Fibroblast of lung (primary cell): ENCODE measurements at regions not wholly inside any gene's neighbourhood (a gene's known extent, or its start where the extent isn't known, plus 50 kb on each side); places are given as distances from the start of the nearest gene placed in this dataset.
A peak's percentile ranks its signal among the peaks of the same experiment; 100 is the strongest.

ENCODE experiments used
- DNase-seq, 2 donors: peaks; one replicate each; pipeline versions ENCODE4 v3.0.0 to v3.0.0-alpha.2; 2010; ENCODE audit warnings: low read depth in 2 of 2
- H2AFZ ChIP-seq: 2 replicates; pipeline ENCODE4 v1.5.1; 2012; ENCODE audit warnings: low read length, control low read depth, inconsistent platforms
- H3K27ac ChIP-seq: 2 replicates; pipeline ENCODE4 v1.5.1; 2011; ENCODE audit warnings: low read length, control low read depth; ENCODE audit not compliant: insufficient read depth
- H3K27me3 ChIP-seq: 2 replicates; pipeline ENCODE4 v1.5.1; 2011; ENCODE audit warnings: mild to moderate bottlenecking, low read length; ENCODE audit not compliant: control insufficient read depth, insufficient read depth
- H3K36me3 ChIP-seq: 2 replicates; pipeline ENCODE4 v1.5.1; 2011; ENCODE audit warnings: low read length; ENCODE audit not compliant: control insufficient read depth, insufficient read depth
- H3K4me1 ChIP-seq: 2 replicates; pipeline ENCODE4 v1.5.1; 2011; ENCODE audit warnings: low read length; ENCODE audit not compliant: control insufficient read depth, insufficient read depth; ENCODE audit errors: extremely low read depth
- H3K4me2 ChIP-seq: 2 replicates; pipeline ENCODE4 v1.5.1; 2011; ENCODE audit warnings: low read length, control low read depth; ENCODE audit not compliant: insufficient read depth; ENCODE audit errors: extremely low read depth
- H3K4me3 ChIP-seq, 4 experiments: fragments of 200-600 bp in 1 of 4; sonication (generic) in 1 of 4; replicated peaks in 1 of 4; 2 replicates each; pipeline ENCODE4 v1.5.1; 2011 to 2016; ENCODE audit warnings: low read length in 4 of 4, low read depth in 3 of 4, mild to moderate bottlenecking in 3 of 4, control low read depth in 2 of 4, inconsistent platforms in 1 of 4, mixed read lengths in 1 of 4; ENCODE audit not compliant: insufficient read depth in 1 of 4; ENCODE audit errors: control extremely low read depth in 1 of 4
- H3K79me2 ChIP-seq: 2 replicates; pipeline ENCODE4 v1.5.1; 2012; ENCODE audit warnings: mild to moderate bottlenecking, low read length, inconsistent platforms; ENCODE audit not compliant: control insufficient read depth, insufficient read depth
- H3K9ac ChIP-seq: 2 replicates; pipeline ENCODE4 v1.5.1; 2011; ENCODE audit warnings: mild to moderate bottlenecking, low read length, control low read depth; ENCODE audit not compliant: insufficient read depth
- H3K9me3 ChIP-seq: 2 replicates; pipeline ENCODE4 v1.5.1; 2012; ENCODE audit warnings: low read depth, low read length; ENCODE audit not compliant: control insufficient read depth, insufficient read depth
- H4K20me1 ChIP-seq: 2 replicates; pipeline ENCODE4 v1.5.1; 2011; ENCODE audit warnings: low read length; ENCODE audit not compliant: control insufficient read depth, insufficient read depth; ENCODE audit errors: extremely low read depth
- CTCF ChIP-seq, 2 donors: IDR thresholded peaks in 1 of 2; conservative IDR thresholded peaks in 1 of 2; 1 replicate in 1 of 2; 2 replicates in 1 of 2; pipeline ENCODE4 v1.5.1; 2011 to 2012; ENCODE audit warnings: low read length in 2 of 2, control low read depth in 1 of 2, inconsistent platforms in 1 of 2, low read depth in 1 of 2, mild to moderate bottlenecking in 1 of 2
- EZH2 ChIP-seq: IDR thresholded peaks from 2 replicates; pipeline ENCODE4 v1.5.1; 2012; ENCODE audit warnings: low read length, control low read depth, mild to moderate bottlenecking; ENCODE audit errors: missing control alignments

- Histone ChIP-seq H3K79me2 (no peaks in the 10 kb centered on the region), H3K36me3 (no peaks in the 10 kb centered on the region)
These were observed 54.2 kb upstream of the MCTP2 start for GRCh38 chr15:94177112-94177511.

GRCh38 chr15:94175420-94175819, 55.9 kb upstream of the MCTP2 start:
- no peak overlapping the region for H2AFZ ChIP-seq
- no peaks in the 10 kb centered on the region for H3K9me3 ChIP-seq
- no peak overlapping the region for H3K4me2 ChIP-seq

More at GRCh38 chr15:94177112-94177511, 54.2 kb upstream of the MCTP2 start:
- H3K9me3 ChIP-seq = no peaks in the 10 kb centered on the region
- no peaks in the 10 kb centered on the region for H3K4me1 ChIP-seq
- H3K4me3 ChIP-seq = no peak overlapping the region
- no peak overlapping the region for H3K9ac ChIP-seq
- TF ChIP-seq EZH2 = no peak
- no peak for TF ChIP-seq CTCF (conservative IDR thresholded peaks at IDR 0.05 in 1 of 2, IDR thresholded peaks at IDR 0.05 in 1 of 2; ENCODE audit: low read depth in 1 of 2, low read length in 2 of 2)
- H3K27ac ChIP-seq = no peak overlapping the region
- no peak overlapping the region for H3K4me2 ChIP-seq
- no peak overlapping the region for H2AFZ ChIP-seq
- DNase-seq = peak in 1 of 2 donors; percentile 13
- H3K27me3 ChIP-seq = no peaks in the 10 kb centered on the region
- no peaks in the 10 kb centered on the region for H4K20me1 ChIP-seq

GRCh38 chr15:94174399-94174802, 57.0 kb upstream of the MCTP2 start:
- Histone ChIP-seq H3K4me2 (no peak overlapping the region), H3K79me2 (no peaks in the 10 kb centered on the region)
- TF ChIP-seq CTCF (conservative IDR thresholded peaks at IDR 0.05 in 1 of 2, IDR thresholded peaks at IDR 0.05 in 1 of 2; ENCODE audit: low read depth in 1 of 2, low read length in 2 of 2) (no peak), EZH2 (no peak)

More at GRCh38 chr15:94175420-94175819, 55.9 kb upstream of the MCTP2 start:
- Histone ChIP-seq H3K27me3 (no peaks in the 10 kb centered on the region), H3K27ac (no peak overlapping the region), H3K9ac (no peak overlapping the region), H3K36me3 (no peaks in the 10 kb centered on the region), H3K4me3 (no peak overlapping the region), H3K79me2 (no peaks in the 10 kb centered on the region), H3K4me1 (no peaks in the 10 kb centered on the region), H4K20me1 (no peaks in the 10 kb centered on the region)
- TF ChIP-seq EZH2 = no peak
- TF ChIP-seq CTCF (conservative IDR thresholded peaks at IDR 0.05 in 1 of 2, IDR thresholded peaks at IDR 0.05 in 1 of 2; ENCODE audit: low read depth in 1 of 2, low read length in 2 of 2) = no peak
- no peak for DNase-seq

More at GRCh38 chr15:94174399-94174802, 57.0 kb upstream of the MCTP2 start:
- H3K4me3 ChIP-seq = no peak overlapping the region
- H3K27ac ChIP-seq = no peak overlapping the region
- H3K9me3 ChIP-seq = no peaks in the 10 kb centered on the region
- H4K20me1 ChIP-seq = no peaks in the 10 kb centered on the region
- no peaks in the 10 kb centered on the region for H3K36me3 ChIP-seq
- no peak overlapping the region for H3K9ac ChIP-seq
- H2AFZ ChIP-seq = no peak overlapping the region
- no peaks in the 10 kb centered on the region for H3K4me1 ChIP-seq
- DNase-seq = peak; percentile 8 to 65
- no peaks in the 10 kb centered on the region for H3K27me3 ChIP-seq
